ENCODE measurements at regions not wholly inside any gene's neighbourhood (a gene's known extent, or its start where the extent isn't known, plus 50 kb on each side); places are given as distances from the start of the nearest gene placed in this dataset.

- H3K36me3 ChIP-seq (ENCODE audit: control insufficient read depth, insufficient read depth, low read length), result no peaks in the 10 kb centered on the region
- DNase-seq (ENCODE audit: extremely low read depth, insufficient read length), result no peak
- H3K27me3 ChIP-seq (replicated peaks; ENCODE audit: control insufficient read depth, insufficient read depth, low read length), result no peaks in the 10 kb centered on the region
- TF ChIP-seq CTCF (IDR thresholded peaks at IDR 0.05; ENCODE audit: insufficient read depth, low read length, poor library complexity, severe bottlenecking), result no peak
- no peak overlapping the region for H3K4me3 ChIP-seq (replicated peaks; ENCODE audit: low read depth, low read length)
Measured at GRCh38 chr1:94329986-94330385, 88.2 kb upstream of the ABCD3 start.

GRCh38 chr1:94329276-94329675 lies 88.9 kb upstream of the ABCD3 start:
- TF ChIP-seq CTCF (IDR thresholded peaks at IDR 0.05; ENCODE audit: insufficient read depth, low read length, poor library complexity, severe bottlenecking), result no peak
- Histone ChIP-seq H3K36me3 (ENCODE audit: control insufficient read depth, insufficient read depth, low read length) (no peaks in the 10 kb centered on the region), H3K4me3 (replicated peaks; ENCODE audit: low read depth, low read length) (no peak overlapping the region), H3K27me3 (replicated peaks; ENCODE audit: control insufficient read depth, insufficient read depth, low read length) (no peaks in the 10 kb centered on the region)
- DNase-seq (ENCODE audit: extremely low read depth, insufficient read length), result no peak

GRCh38 chr1:94327001-94327690 lies 89.8 kb upstream of the ARHGAP29 start:
- no peak for DNase-seq (ENCODE audit: extremely low read depth, insufficient read length)
- TF ChIP-seq CTCF (IDR thresholded peaks at IDR 0.05; ENCODE audit: insufficient read depth, low read length, poor library complexity, severe bottlenecking), result no peak
- H3K36me3 ChIP-seq (ENCODE audit: control insufficient read depth, insufficient read depth, low read length), result no peaks in the 10 kb centered on the region
- no peak overlapping the region for H3K4me3 ChIP-seq (replicated peaks; ENCODE audit: low read depth, low read length)
- no peaks in the 10 kb centered on the region for H3K27me3 ChIP-seq (replicated peaks; ENCODE audit: control insufficient read depth, insufficient read depth, low read length)

- no peak overlapping the region for H3K4me3 ChIP-seq (replicated peaks; ENCODE audit: low read depth, low read length)
- H3K36me3 ChIP-seq (ENCODE audit: control insufficient read depth, insufficient read depth, low read length), result no peaks in the 10 kb centered on the region
- TF ChIP-seq CTCF (IDR thresholded peaks at IDR 0.05; ENCODE audit: insufficient read depth, low read length, poor library complexity, severe bottlenecking), result no peak
- no peak for DNase-seq (ENCODE audit: extremely low read depth, insufficient read length)
- no peaks in the 10 kb centered on the region for H3K27me3 ChIP-seq (replicated peaks; ENCODE audit: control insufficient read depth, insufficient read depth, low read length)
Measured at GRCh38 chr1:94326329-94326728, 88.9 kb upstream of the ARHGAP29 start.

GRCh38 chr1:94325377-94326302 lies 88.3 kb upstream of the ARHGAP29 start:
- Histone ChIP-seq H3K27me3 (replicated peaks; ENCODE audit: control insufficient read depth, insufficient read depth, low read length) (no peaks in the 10 kb centered on the region), H3K36me3 (ENCODE audit: control insufficient read depth, insufficient read depth, low read length) (no peaks in the 10 kb centered on the region), H3K4me3 (replicated peaks; ENCODE audit: low read depth, low read length) (no peak overlapping the region)
- no peak for DNase-seq (ENCODE audit: extremely low read depth, insufficient read length)
- TF ChIP-seq CTCF (IDR thresholded peaks at IDR 0.05; ENCODE audit: insufficient read depth, low read length, poor library complexity, severe bottlenecking), result no peak

All from GM06990 (cell line).